AG04450 (cell line): ENCODE measurements at regions not wholly inside any gene's neighbourhood (a gene's known extent, or its start where the extent isn't known, plus 50 kb on each side); places are given as distances from the start of the nearest gene placed in this dataset.

ENCODE experiments used
- CTCF ChIA-PET: fragments of 300-600, 350-600 bp; formaldehyde crosslinking; extraction: SDS; loops from one replicate; lab custom pipeline; 2022; ENCODE audit warnings: antibody characterized with exemption, inconsistent platforms; lab: Charles Lee
- POLR2A ChIA-PET: fragments of 350-600 bp; formaldehyde crosslinking; extraction: SDS; loops from one replicate; lab custom pipeline; 2021; ENCODE audit warnings: antibody characterized with exemption, inconsistent platforms; lab: Yijun Ruan, JAX
- DNase-seq: peaks from one replicate; pipeline ENCODE4 v3.0.0-alpha.2; 2011; ENCODE audit warnings: low read depth, low spot score
- H3K27ac ChIP-seq: one replicate; pipeline ENCODE4 v1.5.1; 2012; ENCODE audit warnings: low read depth, low read length, control low read depth
- H3K27me3 ChIP-seq: one replicate; pipeline ENCODE4 v1.6.0; 2012; ENCODE audit warnings: low read length; ENCODE audit not compliant: control insufficient read depth, insufficient read depth
- H3K4me3 ChIP-seq: 2 replicates; pipeline ENCODE4 v1.5.1; 2011; ENCODE audit warnings: mild to moderate bottlenecking, low read depth, low read length, control low read depth
- H3K9me3 ChIP-seq: 2 replicates; pipeline ENCODE4 v1.5.1; 2012; ENCODE audit warnings: low read length; ENCODE audit not compliant: control insufficient read depth, insufficient read depth
- TF ChIP-seq, protein P1 (sequence below): IDR thresholded peaks from 2 replicates; pipeline ENCODE4 v1.5.1; 2011; ENCODE audit warnings: low read depth, low read length, control low read depth, inconsistent platforms

DNA sequence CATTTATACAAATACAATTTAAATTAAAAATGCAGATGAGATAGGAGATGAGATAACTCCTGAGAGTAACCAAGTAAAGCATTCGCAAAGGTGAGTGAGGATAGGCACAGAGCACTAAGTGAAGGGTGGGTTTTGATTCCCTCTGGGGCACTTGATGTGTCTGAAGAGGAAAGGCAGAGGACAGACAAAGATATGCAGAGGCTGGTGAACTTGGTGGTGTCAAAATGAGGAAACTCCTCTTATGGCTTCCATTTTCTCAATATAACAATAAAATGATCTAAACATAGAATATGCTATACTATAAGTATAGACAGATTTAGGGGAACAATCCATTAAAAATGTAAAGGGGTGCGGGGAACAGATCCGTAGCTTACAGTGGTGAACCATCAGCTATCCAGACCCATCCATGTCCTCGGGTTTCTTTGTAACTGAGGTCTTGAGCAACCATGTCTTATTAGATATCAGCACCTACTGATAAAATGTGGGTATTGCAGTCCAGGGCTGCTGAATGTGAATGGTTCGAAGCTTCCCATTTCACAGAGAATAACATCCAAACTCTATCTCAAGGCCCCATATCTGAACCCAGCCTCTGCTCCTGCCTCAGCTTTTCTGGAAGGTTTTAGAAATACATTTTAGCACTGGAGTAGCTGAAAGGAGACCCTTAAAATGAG lies 73.9 kb upstream of the SLC10A2 start:
- H3K27me3 ChIP-seq, result no peaks in the 10 kb centered on the region
- ChIA-PET POLR2A (no interaction called here), CTCF (no interaction called here)
- DNase-seq, result no peak
- no peak overlapping the region for H3K27ac ChIP-seq
- no peak overlapping the region for H3K4me3 ChIP-seq
- peaks cover 8% of the 10 kb centered on the region for H3K9me3 ChIP-seq
- TF ChIP-seq, protein P1, sequence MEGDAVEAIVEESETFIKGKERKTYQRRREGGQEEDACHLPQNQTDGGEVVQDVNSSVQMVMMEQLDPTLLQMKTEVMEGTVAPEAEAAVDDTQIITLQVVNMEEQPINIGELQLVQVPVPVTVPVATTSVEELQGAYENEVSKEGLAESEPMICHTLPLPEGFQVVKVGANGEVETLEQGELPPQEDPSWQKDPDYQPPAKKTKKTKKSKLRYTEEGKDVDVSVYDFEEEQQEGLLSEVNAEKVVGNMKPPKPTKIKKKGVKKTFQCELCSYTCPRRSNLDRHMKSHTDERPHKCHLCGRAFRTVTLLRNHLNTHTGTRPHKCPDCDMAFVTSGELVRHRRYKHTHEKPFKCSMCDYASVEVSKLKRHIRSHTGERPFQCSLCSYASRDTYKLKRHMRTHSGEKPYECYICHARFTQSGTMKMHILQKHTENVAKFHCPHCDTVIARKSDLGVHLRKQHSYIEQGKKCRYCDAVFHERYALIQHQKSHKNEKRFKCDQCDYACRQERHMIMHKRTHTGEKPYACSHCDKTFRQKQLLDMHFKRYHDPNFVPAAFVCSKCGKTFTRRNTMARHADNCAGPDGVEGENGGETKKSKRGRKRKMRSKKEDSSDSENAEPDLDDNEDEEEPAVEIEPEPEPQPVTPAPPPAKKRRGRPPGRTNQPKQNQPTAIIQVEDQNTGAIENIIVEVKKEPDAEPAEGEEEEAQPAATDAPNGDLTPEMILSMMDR, result no peak

DNA sequence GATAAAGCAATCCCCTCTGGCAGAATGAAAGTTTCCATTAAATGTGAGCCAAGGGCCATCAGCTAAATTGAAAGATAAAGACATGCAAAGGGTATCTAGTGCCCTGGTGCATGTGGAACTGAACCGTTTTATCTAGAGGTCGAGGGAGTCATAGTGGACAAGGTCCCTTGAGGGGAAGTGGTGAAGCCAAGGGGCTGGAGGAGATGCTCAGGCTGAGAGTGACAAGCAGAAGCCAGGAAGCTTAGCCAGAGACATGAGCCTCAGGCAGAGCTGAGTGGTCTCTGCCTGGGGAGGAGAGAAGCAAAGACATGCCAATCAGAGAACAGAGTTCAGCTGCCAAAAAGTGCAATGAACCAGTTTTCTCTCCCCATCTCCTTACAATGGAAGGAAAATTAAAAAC lies 68.1 kb upstream of the SLC10A2 start:
- POLR2A ChIA-PET, result no interaction called here
- DNase-seq, result no peak
- TF ChIP-seq, protein P1, result no peak
- no peaks in the 10 kb centered on the region for H3K27me3 ChIP-seq
- CTCF ChIA-PET, result no interaction called here
- H3K27ac ChIP-seq, result no peak overlapping the region
- peaks cover 30% of the 10 kb centered on the region for H3K9me3 ChIP-seq
- no peak overlapping the region for H3K4me3 ChIP-seq

DNA sequence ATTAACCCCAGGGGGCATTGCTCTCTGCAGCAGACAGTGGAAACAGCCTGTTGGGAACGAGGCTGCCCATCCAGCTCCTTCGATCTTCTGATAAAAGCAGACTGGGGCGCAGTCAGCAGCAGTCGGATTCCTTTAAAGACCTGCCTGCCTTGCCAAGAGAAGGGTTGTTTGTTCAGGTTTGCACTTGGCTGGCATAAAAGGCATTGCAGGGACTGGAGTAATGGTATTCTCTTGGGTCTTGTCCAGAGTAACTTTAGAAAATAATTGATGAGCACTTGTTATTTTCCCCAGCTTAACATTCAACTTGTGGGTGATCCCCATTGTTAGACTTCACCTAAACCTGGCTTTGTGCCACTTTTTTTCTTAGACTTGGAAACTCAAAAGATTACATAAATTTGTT lies 67.3 kb upstream of the SLC10A2 start:
- CTCF ChIA-PET, result no interaction called here
- peaks cover 31% of the 10 kb centered on the region for H3K9me3 ChIP-seq
- no peaks in the 10 kb centered on the region for H3K27me3 ChIP-seq
- no peak overlapping the region for H3K4me3 ChIP-seq
- H3K27ac ChIP-seq, result no peak overlapping the region
- DNase-seq, result no peak
- POLR2A ChIA-PET, result no interaction called here
- TF ChIP-seq, protein P1, result no peak

DNA sequence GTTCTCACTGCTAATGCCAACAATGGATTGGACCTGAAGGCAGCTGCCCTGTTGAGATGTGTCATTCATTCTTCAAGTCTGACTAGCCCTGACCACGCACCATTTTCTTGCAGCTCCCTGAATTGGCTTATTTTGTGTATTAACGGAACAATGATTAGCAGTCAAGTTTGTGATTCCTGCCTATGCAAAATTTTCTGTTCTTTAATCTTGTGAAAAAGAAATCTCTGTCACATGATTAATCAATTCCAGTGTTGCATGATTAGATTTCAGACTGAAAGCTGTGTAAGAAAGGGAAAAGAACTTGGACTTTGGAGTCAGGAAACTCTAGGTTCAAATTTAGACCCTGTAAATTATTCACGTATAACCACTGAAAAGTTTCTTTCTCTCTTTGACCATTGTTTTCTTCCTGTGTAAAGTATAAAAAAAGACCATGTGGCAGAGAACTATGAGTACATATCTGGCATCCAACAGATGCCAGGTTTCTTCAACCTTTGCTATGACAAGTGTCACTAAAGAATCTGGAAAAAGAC lies 64.5 kb upstream of the SLC10A2 start:
- ChIA-PET CTCF (no interaction called here), POLR2A (no interaction called here)
- no peak for DNase-seq
- peaks cover 23% of the 10 kb centered on the region; the same call in 1 of the 2 replicates for H3K9me3 ChIP-seq
- no peak overlapping the region for H3K27ac ChIP-seq
- no peak overlapping the region for H3K4me3 ChIP-seq
- TF ChIP-seq, protein P1, result no peak
- H3K27me3 ChIP-seq, result no peaks in the 10 kb centered on the region

DNA sequence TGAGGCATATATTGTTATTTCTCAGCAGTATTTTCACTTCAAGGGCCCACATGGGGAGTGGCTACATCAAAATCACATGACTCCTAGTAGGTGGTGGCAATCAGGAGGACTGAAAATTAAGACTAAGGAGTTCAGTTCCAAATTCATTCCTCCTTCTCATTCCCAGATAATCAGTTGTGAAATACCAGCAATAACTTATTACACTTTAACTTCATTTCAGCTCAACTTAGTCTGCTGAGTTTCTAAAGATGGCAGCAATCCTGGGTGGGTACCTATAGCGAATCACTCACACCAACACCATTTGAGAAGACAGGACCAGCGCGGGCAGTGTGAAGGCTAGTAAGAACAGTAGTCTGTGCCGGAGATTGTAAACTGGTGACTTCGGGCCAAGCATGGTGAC lies 63.9 kb upstream of the SLC10A2 start:
- H3K9me3 ChIP-seq, result peaks cover 26% of the 10 kb centered on the region; the same call in 1 of the 2 replicates
- H3K27me3 ChIP-seq, result no peaks in the 10 kb centered on the region
- TF ChIP-seq, protein P1, result no peak
- H3K27ac ChIP-seq, result no peak overlapping the region
- ChIA-PET POLR2A (no interaction called here), CTCF (no interaction called here)
- H3K4me3 ChIP-seq, result no peak overlapping the region
- DNase-seq, result no peak
